Astrocyte (in vitro differentiated cells and primary cell): ENCODE measurements at regions not wholly inside any gene's neighbourhood (a gene's known extent, or its start where the extent isn't known, plus 50 kb on each side); places are given as distances from the start of the nearest gene placed in this dataset.

ENCODE experiments used
- DNase-seq: peaks from one replicate; pipeline ENCODE4 v3.0.0-alpha.2; 2010; ENCODE audit warnings: low read depth
- FAIRE-seq: peaks from 2 replicates; lab custom pipeline; 2011; peaks lifted over from hg19 to GRCh38; lab: Jason Lieb, UNC
- H2AFZ ChIP-seq: 2 replicates; pipeline ENCODE4 v1.6.0; 2012; ENCODE audit warnings: low read depth, low read length, inconsistent platforms
- H3K27ac ChIP-seq: 2 replicates; pipeline ENCODE4 v1.5.1; 2011; ENCODE audit warnings: low read depth, low read length, inconsistent platforms
- H3K27me3 ChIP-seq: 2 replicates; pipeline ENCODE4 v1.6.0; 2011; ENCODE audit warnings: low read length, inconsistent platforms; ENCODE audit not compliant: insufficient read depth
- H3K36me3 ChIP-seq: 2 replicates; pipeline ENCODE4 v1.5.1; 2011; ENCODE audit warnings: low read length, inconsistent platforms; ENCODE audit not compliant: insufficient read depth
- H3K4me1 ChIP-seq: 2 replicates; pipeline ENCODE4 v1.5.1; 2011; ENCODE audit warnings: low read length, inconsistent platforms; ENCODE audit not compliant: insufficient read depth
- H3K4me2 ChIP-seq: 2 replicates; pipeline ENCODE4 v1.6.0; 2012; ENCODE audit warnings: low read length, inconsistent platforms
- H3K4me3 ChIP-seq: 2 replicates; pipeline ENCODE4 v1.5.1; 2011; ENCODE audit warnings: low read depth, mild to moderate bottlenecking, low read length, inconsistent platforms; ENCODE audit not compliant: insufficient read depth
- H3K79me2 ChIP-seq: 2 replicates; pipeline ENCODE4 v1.6.0; 2012; ENCODE audit warnings: mild to moderate bottlenecking, low read length, inconsistent platforms; ENCODE audit not compliant: insufficient read depth
- H3K9ac ChIP-seq: 2 replicates; pipeline ENCODE4 v1.6.0; 2012; ENCODE audit warnings: mild to moderate bottlenecking, low read length, inconsistent platforms
- H3K9me3 ChIP-seq: 2 replicates; pipeline ENCODE4 v1.5.1; 2012; ENCODE audit warnings: low read depth, mild to moderate bottlenecking, low read length, inconsistent platforms; ENCODE audit not compliant: insufficient read depth
- H4K20me1 ChIP-seq: 2 replicates; pipeline ENCODE4 v1.6.0; 2012; ENCODE audit warnings: low read length, inconsistent platforms; ENCODE audit not compliant: insufficient read depth
- H3K27ac Mint-ChIP-seq: one replicate; pipeline ENCODE4 v1.8.0; 2021; ENCODE audit warnings: mild to moderate bottlenecking, mixed read lengths; ENCODE audit not compliant: unreplicated experiment
- H3K27me3 Mint-ChIP-seq: one replicate; pipeline ENCODE4 v1.8.0; 2021; ENCODE audit warnings: low read depth, mixed read lengths; ENCODE audit not compliant: unreplicated experiment
- H3K36me3 Mint-ChIP-seq: one replicate; pipeline ENCODE4 v1.8.0; 2021; ENCODE audit warnings: low read depth, mixed read lengths; ENCODE audit not compliant: unreplicated experiment
- H3K4me1 Mint-ChIP-seq: one replicate; pipeline ENCODE4 v1.8.0; 2021; ENCODE audit warnings: low read depth, mixed read lengths; ENCODE audit not compliant: unreplicated experiment
- H3K4me3 Mint-ChIP-seq: one replicate; pipeline ENCODE4 v1.8.0; 2021; ENCODE audit warnings: mild to moderate bottlenecking, moderate library complexity, mixed read lengths; ENCODE audit not compliant: unreplicated experiment
- H3K9me3 Mint-ChIP-seq: one replicate; pipeline ENCODE4 v1.8.0; 2021; ENCODE audit warnings: mild to moderate bottlenecking, mixed read lengths; ENCODE audit not compliant: unreplicated experiment
- EZH2 ChIP-seq: IDR thresholded peaks from 2 replicates; pipeline ENCODE4 v1.6.1; 2012; ENCODE audit warnings: mild to moderate bottlenecking, low read length, inconsistent platforms; ENCODE audit not compliant: insufficient read depth
- TF ChIP-seq, protein P1 (sequence below): IDR thresholded peaks from 2 replicates; pipeline ENCODE4 v1.5.1; 2011; ENCODE audit warnings: low read depth, mild to moderate bottlenecking, inconsistent platforms, low read length, moderate library complexity; ENCODE audit not compliant: insufficient read depth

DNA sequence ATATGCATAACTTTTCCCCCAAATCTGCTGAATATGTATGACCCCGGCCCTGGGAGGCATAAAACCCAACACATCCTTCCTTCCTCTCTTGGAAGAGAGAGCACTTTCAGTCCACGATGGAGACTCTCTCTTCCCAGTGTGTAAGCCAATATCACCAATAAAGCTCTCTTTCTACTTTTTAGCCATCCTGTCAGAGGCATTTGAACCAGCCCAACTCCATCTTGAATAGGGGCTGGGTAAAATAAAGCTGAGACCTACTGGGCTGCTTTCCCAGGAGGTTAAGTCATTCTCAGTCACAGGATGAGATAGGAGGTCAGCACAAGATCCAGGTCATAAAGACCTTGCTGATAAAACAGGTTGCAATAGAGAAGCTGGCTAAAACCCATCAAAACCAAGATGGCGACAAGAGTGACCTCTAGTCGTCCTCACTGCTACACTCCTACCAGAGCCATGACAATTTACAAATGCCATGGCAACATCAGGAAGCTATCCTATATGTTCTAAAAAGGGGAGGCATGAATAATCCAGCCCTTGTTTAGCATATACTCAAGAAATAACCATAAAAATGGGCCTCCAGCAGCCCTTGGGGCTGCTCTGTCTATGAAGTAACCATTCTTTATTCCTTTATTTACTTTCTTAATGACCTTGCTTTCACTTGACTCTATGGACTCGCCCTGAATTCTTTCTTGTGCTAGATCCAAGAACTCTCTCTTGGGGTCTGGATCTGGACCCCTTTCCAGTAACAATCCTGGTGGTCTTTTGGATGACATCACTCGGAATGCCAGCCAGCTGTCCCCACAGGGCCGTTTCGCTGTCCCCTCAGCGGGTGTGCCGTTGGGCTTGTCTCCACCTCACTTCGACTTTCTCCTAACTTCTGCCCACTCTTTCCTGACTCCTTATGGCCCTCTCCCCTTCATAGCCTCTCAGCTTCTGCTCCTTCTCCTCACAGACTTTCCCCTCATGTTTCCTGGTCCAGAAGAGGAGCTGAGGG lies 53.4 kb upstream of the NKD1 start:
- peaks cover 6% of the 10 kb centered on the region for H3K27me3 Mint-ChIP-seq
- H3K9me3 Mint-ChIP-seq, result peaks cover 4% of the 10 kb centered on the region
- DNase-seq (no peak), FAIRE-seq (no peak)
- no peak for TF ChIP-seq EZH2
- TF ChIP-seq, protein P1, sequence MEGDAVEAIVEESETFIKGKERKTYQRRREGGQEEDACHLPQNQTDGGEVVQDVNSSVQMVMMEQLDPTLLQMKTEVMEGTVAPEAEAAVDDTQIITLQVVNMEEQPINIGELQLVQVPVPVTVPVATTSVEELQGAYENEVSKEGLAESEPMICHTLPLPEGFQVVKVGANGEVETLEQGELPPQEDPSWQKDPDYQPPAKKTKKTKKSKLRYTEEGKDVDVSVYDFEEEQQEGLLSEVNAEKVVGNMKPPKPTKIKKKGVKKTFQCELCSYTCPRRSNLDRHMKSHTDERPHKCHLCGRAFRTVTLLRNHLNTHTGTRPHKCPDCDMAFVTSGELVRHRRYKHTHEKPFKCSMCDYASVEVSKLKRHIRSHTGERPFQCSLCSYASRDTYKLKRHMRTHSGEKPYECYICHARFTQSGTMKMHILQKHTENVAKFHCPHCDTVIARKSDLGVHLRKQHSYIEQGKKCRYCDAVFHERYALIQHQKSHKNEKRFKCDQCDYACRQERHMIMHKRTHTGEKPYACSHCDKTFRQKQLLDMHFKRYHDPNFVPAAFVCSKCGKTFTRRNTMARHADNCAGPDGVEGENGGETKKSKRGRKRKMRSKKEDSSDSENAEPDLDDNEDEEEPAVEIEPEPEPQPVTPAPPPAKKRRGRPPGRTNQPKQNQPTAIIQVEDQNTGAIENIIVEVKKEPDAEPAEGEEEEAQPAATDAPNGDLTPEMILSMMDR, result no peak
- Histone ChIP-seq H3K79me2 (no peaks in the 10 kb centered on the region), H4K20me1 (no peaks in the 10 kb centered on the region), H3K4me3 (no peak overlapping the region), H3K9ac (no peak overlapping the region), H3K27me3 (no peaks in the 10 kb centered on the region), H3K4me2 (no peak overlapping the region), H3K9me3 (no peaks in the 10 kb centered on the region), H3K4me1 (peaks cover 16% of the 10 kb centered on the region), H2AFZ (no peak overlapping the region), H3K36me3 (no peaks in the 10 kb centered on the region), H3K27ac (no peak overlapping the region)
- H3K36me3 Mint-ChIP-seq, result no peaks in the 10 kb centered on the region
- no peak overlapping the region for H3K27ac Mint-ChIP-seq
- no peak overlapping the region for H3K4me3 Mint-ChIP-seq
- peaks cover 9% of the 10 kb centered on the region for H3K4me1 Mint-ChIP-seq

DNA sequence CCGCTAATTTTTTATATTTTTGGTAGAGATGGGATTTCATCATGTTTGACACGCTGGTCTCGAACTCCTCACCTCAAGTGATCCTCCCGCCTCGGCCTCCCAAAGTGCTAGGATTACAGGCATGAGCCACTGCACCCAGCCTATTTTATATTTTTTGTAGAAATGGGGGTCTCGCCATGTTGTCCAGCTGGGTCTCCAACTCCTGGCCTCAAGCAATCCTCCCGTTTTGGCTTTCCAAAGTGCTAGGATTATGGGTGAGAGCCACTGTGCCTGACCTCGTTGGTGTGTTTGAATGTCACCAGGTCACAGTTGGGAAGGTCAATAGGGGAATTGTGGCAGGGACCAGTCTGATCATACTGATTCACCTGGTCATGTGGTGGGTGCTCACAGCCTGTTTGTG lies 56.7 kb upstream of the NKD1 start:
- H3K4me2 ChIP-seq, result no peak overlapping the region
- no peaks in the 10 kb centered on the region for H3K9me3 ChIP-seq
- H3K4me3 ChIP-seq, result no peak overlapping the region
- Mint-ChIP-seq H3K36me3 (no peaks in the 10 kb centered on the region), H3K9me3 (peaks cover 4% of the 10 kb centered on the region), H3K4me1 (no peaks in the 10 kb centered on the region), H3K27ac (no peak overlapping the region), H3K4me3 (no peak overlapping the region), H3K27me3 (peaks cover 23% of the 10 kb centered on the region)
- no peak for FAIRE-seq
- H3K36me3 ChIP-seq, result no peaks in the 10 kb centered on the region
- no peaks in the 10 kb centered on the region for H3K4me1 ChIP-seq
- no peak overlapping the region for H3K9ac ChIP-seq
- no peaks in the 10 kb centered on the region for H3K79me2 ChIP-seq
- H2AFZ ChIP-seq, result no peak overlapping the region
- TF ChIP-seq, protein P1, result no peak
- no peak for TF ChIP-seq EZH2
- DNase-seq, result no peak
- H3K27me3 ChIP-seq, result no peaks in the 10 kb centered on the region
- no peaks in the 10 kb centered on the region for H4K20me1 ChIP-seq
- no peak overlapping the region for H3K27ac ChIP-seq

DNA sequence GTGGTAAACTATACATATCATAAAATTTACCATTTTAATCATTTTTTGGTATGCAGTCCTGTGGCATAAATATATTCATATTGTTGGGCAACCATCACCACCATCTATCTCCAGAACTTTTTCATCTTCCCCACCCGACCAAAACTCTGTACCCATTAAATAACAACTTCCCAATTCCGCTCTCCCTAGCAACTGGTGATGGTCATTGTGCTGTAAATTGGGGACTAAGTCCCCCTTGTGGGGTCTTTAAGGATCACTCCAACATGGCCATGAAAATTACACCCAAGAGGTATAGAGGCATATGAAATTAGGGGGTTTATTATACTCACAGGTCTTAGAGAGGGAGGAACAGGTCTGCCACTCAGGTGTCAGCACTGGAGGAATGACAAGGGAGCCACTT lies 57.4 kb upstream of the NKD1 start:
- Mint-ChIP-seq H3K27ac (no peak overlapping the region), H3K4me1 (no peaks in the 10 kb centered on the region), H3K36me3 (no peaks in the 10 kb centered on the region), H3K27me3 (peaks cover 23% of the 10 kb centered on the region), H3K4me3 (no peak overlapping the region), H3K9me3 (peaks cover 4% of the 10 kb centered on the region)
- no peak for FAIRE-seq
- Histone ChIP-seq H3K9me3 (no peaks in the 10 kb centered on the region), H3K36me3 (no peaks in the 10 kb centered on the region), H3K79me2 (no peaks in the 10 kb centered on the region), H3K27ac (no peak overlapping the region), H2AFZ (no peak overlapping the region), H3K4me1 (no peaks in the 10 kb centered on the region), H3K27me3 (no peaks in the 10 kb centered on the region), H3K4me2 (no peak overlapping the region), H3K4me3 (no peak overlapping the region), H3K9ac (no peak overlapping the region), H4K20me1 (no peaks in the 10 kb centered on the region)
- DNase-seq, result no peak
- TF ChIP-seq, protein P1, result no peak
- no peak for TF ChIP-seq EZH2
